ENCODE measurements at regions not wholly inside any gene's neighbourhood (a gene's known extent, or its start where the extent isn't known, plus 50 kb on each side); places are given as distances from the start of the nearest gene placed in this dataset.

- Histone ChIP-seq H3K27ac (no peak overlapping the region), H3K27me3 (no peaks in the 10 kb centered on the region), H3K9me3 (no peaks in the 10 kb centered on the region), H3K4me1 (peaks cover 0 to 4% (median 0%) of the 10 kb centered on the region in 4 donors), H3K4me3 (no peak overlapping the region), H3K36me3 (no peaks in the 10 kb centered on the region)
- TF ChIP-seq CTCF (IDR thresholded peaks at IDR 0.05) (no peak), POLR2A (IDR thresholded peaks at IDR 0.05) (no peak)
- no peak for DNase-seq
These were observed 191.8 kb downstream of the TMEM114 start for GRCh38 chr16:8398548-8398947.

- TF ChIP-seq CTCF (IDR thresholded peaks at IDR 0.05) (no peak), POLR2A (IDR thresholded peaks at IDR 0.05) (no peak)
- Histone ChIP-seq H3K27ac (no peak overlapping the region), H3K36me3 (no peaks in the 10 kb centered on the region), H3K4me1 (no peaks in the 10 kb centered on the region), H3K27me3 (no peaks in the 10 kb centered on the region), H3K9me3 (no peaks in the 10 kb centered on the region), H3K4me3 (no peak overlapping the region)
- no peak for DNase-seq
These were observed 193.1 kb downstream of the TMEM114 start for GRCh38 chr16:8397223-8397622.

GRCh38 chr16:8396463-8396862 lies 193.8 kb downstream of the TMEM114 start:
- no peak for TF ChIP-seq POLR2A (IDR thresholded peaks at IDR 0.05)
- no peak for TF ChIP-seq CTCF (IDR thresholded peaks at IDR 0.05)
- Histone ChIP-seq H3K36me3 (no peaks in the 10 kb centered on the region), H3K9me3 (no peaks in the 10 kb centered on the region), H3K27ac (no peak overlapping the region), H3K4me1 (no peaks in the 10 kb centered on the region), H3K4me3 (no peak overlapping the region), H3K27me3 (no peaks in the 10 kb centered on the region)
- DNase-seq = no peak

- H3K27me3 ChIP-seq = no peaks in the 10 kb centered on the region
- no peaks in the 10 kb centered on the region for H3K36me3 ChIP-seq
- no peak overlapping the region for H3K4me3 ChIP-seq
- H3K9me3 ChIP-seq = no peaks in the 10 kb centered on the region
- DNase-seq = no peak
- H3K27ac ChIP-seq = no peak overlapping the region
- TF ChIP-seq POLR2A (IDR thresholded peaks at IDR 0.05) = no peak
- TF ChIP-seq CTCF (IDR thresholded peaks at IDR 0.05) = no peak
- no peaks in the 10 kb centered on the region for H3K4me1 ChIP-seq
These were observed 199.1 kb downstream of the TMEM114 start for GRCh38 chr16:8391257-8391656.

GRCh38 chr16:8388684-8389083 lies 201.6 kb downstream of the TMEM114 start:
- Histone ChIP-seq H3K27ac (no peak overlapping the region), H3K9me3 (no peaks in the 10 kb centered on the region), H3K4me3 (no peak overlapping the region), H3K4me1 (no peaks in the 10 kb centered on the region), H3K36me3 (no peaks in the 10 kb centered on the region), H3K27me3 (no peaks in the 10 kb centered on the region)
- DNase-seq = no peak
- no peak for TF ChIP-seq POLR2A (IDR thresholded peaks at IDR 0.05)
- no peak for TF ChIP-seq CTCF (IDR thresholded peaks at IDR 0.05)

GRCh38 chr16:8381814-8382213 lies 208.5 kb downstream of the TMEM114 start:
- H3K27me3 ChIP-seq = no peaks in the 10 kb centered on the region
- H3K4me1 ChIP-seq = no peaks in the 10 kb centered on the region
- H3K9me3 ChIP-seq = no peaks in the 10 kb centered on the region
- no peak for TF ChIP-seq CTCF (IDR thresholded peaks at IDR 0.05)
- TF ChIP-seq POLR2A (IDR thresholded peaks at IDR 0.05) = no peak
- H3K36me3 ChIP-seq = no peaks in the 10 kb centered on the region
- no peak for DNase-seq
- no peak overlapping the region for H3K4me3 ChIP-seq
- H3K27ac ChIP-seq = no peak overlapping the region
